H1 (cell line): ENCODE measurements at regions not wholly inside any gene's neighbourhood (a gene's known extent, or its start where the extent isn't known, plus 50 kb on each side); places are given as distances from the start of the nearest gene placed in this dataset.

Experiments
- CTCF ChIA-PET: fragments of 300-600 bp; sonication (Branson Sonifier 250); formaldehyde crosslinking; loops from one replicate; lab custom pipeline; 2021; ENCODE audit not compliant: partially characterized antibody; lab: Charles Lee
- POLR2A ChIA-PET: fragments of 300-600 bp; sonication (Branson Sonifier 250); formaldehyde crosslinking; loops from one replicate; lab custom pipeline; 2021; ENCODE audit warnings: inconsistent platforms; ENCODE audit not compliant: partially characterized antibody; lab: Charles Lee
- DNase-seq, 2 experiments: peaks; one replicate each; pipeline versions ENCODE4 v3.0.0 to v3.0.0-alpha.2; 2010 to 2022; ENCODE audit warnings: low spot score in 2 of 2, low read depth in 1 of 2, mixed read lengths in 1 of 2
- FAIRE-seq: peaks from 2 replicates; lab custom pipeline; 2011; peaks lifted over from hg19 to GRCh38; lab: Jason Lieb, UNC
- H2AFZ ChIP-seq: 2 replicates; pipeline ENCODE4 v1.8.1; 2012; ENCODE audit warnings: low read length, inconsistent platforms
- H2AK5ac ChIP-seq: 2 replicates; pipeline ENCODE4 v1.6.1; 2013; ENCODE audit warnings: low read depth, low read length
- H2BK120ac ChIP-seq: replicated peaks from 2 replicates; pipeline ENCODE3; 2013; ENCODE audit warnings: low read depth, low read length, inconsistent platforms
- H2BK12ac ChIP-seq: 2 replicates; pipeline ENCODE4 v1.6.1; 2013; ENCODE audit warnings: low read depth, low read length
- H2BK15ac ChIP-seq: 2 replicates; pipeline ENCODE4 v1.6.1; 2013; ENCODE audit warnings: low read length
- H2BK20ac ChIP-seq: 2 replicates; pipeline ENCODE4 v1.6.1; 2013; ENCODE audit warnings: low read length
- H2BK5ac ChIP-seq: 2 replicates; pipeline ENCODE4 v1.6.1; 2013; ENCODE audit warnings: low read depth, low read length
- H3K14ac ChIP-seq: 2 replicates; pipeline ENCODE4 v1.6.1; 2013; ENCODE audit warnings: inconsistent platforms; ENCODE audit not compliant: insufficient read length
- H3K18ac ChIP-seq: 2 replicates; pipeline ENCODE4 v1.6.1; 2013; ENCODE audit warnings: low read length; ENCODE audit errors: extremely low read depth
- H3K23ac ChIP-seq: 2 replicates; pipeline ENCODE4 v1.6.1; 2013; ENCODE audit warnings: inconsistent platforms; ENCODE audit not compliant: insufficient read length
- H3K23me2 ChIP-seq: 2 replicates; pipeline ENCODE4 v1.6.1; 2013; ENCODE audit warnings: low read depth, low read length
- H3K27ac ChIP-seq: 2 replicates; pipeline ENCODE4 v1.6.1; 2011; ENCODE audit warnings: low read depth, low read length, inconsistent platforms
- H3K27me3 ChIP-seq, 4 experiments: replicated peaks in 1 of 4; 1 replicate in 1 of 4; 2 replicates in 3 of 4; pipeline versions ENCODE4 v1.6.1 to v1.8.1; 2011 to 2013; ENCODE audit warnings: low read length in 3 of 4, mild to moderate bottlenecking in 3 of 4, inconsistent platforms in 2 of 4, mixed read lengths in 2 of 4, moderate library complexity in 1 of 4; ENCODE audit not compliant: control insufficient read depth in 3 of 4, insufficient read depth in 3 of 4; ENCODE audit errors: extremely low read depth in 1 of 4
- H3K36me3 ChIP-seq, 4 experiments: 2 replicates each; pipeline versions ENCODE4 v1.6.1 to v1.8.1; 2011 to 2013; ENCODE audit warnings: mild to moderate bottlenecking in 4 of 4, low read length in 3 of 4, moderate library complexity in 2 of 4, control low read depth in 1 of 4, inconsistent platforms in 1 of 4; ENCODE audit not compliant: insufficient read depth in 4 of 4, control insufficient read depth in 2 of 4
- H3K4ac ChIP-seq: replicated peaks from 2 replicates; pipeline ENCODE3; 2013; ENCODE audit warnings: low read length, low read depth, mixed read lengths, inconsistent platforms; ENCODE audit not compliant: insufficient read length
- H3K4me1 ChIP-seq, 4 experiments: replicated peaks in 1 of 4; 1 replicate in 1 of 4; 2 replicates in 3 of 4; pipeline versions ENCODE4 v1.6.1 to v1.8.1; 2011 to 2013; ENCODE audit warnings: low read length in 3 of 4, inconsistent platforms in 2 of 4, mixed read lengths in 1 of 4; ENCODE audit not compliant: insufficient read depth in 4 of 4, control insufficient read depth in 3 of 4
- H3K4me2 ChIP-seq, 2 experiments: 2 replicates each; pipeline versions ENCODE4 v1.6.1 to v1.8.1; 2011 to 2013; ENCODE audit warnings: low read depth in 2 of 2, low read length in 2 of 2, control low read depth in 1 of 2, inconsistent platforms in 1 of 2, mild to moderate bottlenecking in 1 of 2; ENCODE audit not compliant: insufficient read depth in 1 of 2
- H3K4me3 ChIP-seq, 4 experiments: fragments of 200-600, 300-600 bp in 1 of 4; sonication (generic), shearing (Covaris generic), sonication (Bioruptor Twin) in 1 of 4; 2 replicates each; pipeline versions ENCODE4 v1.5.1 to v1.8.1; 2011 to 2016; ENCODE audit warnings: low read length in 4 of 4, low read depth in 3 of 4, control low read depth in 2 of 4, inconsistent platforms in 2 of 4, mild to moderate bottlenecking in 2 of 4, mixed read lengths in 1 of 4, moderate library complexity in 1 of 4; ENCODE audit not compliant: insufficient read depth in 2 of 4; ENCODE audit errors: extremely low read depth in 1 of 4
- H3K56ac ChIP-seq: replicated peaks from 2 replicates; pipeline ENCODE3; 2013; ENCODE audit warnings: low read depth, mild to moderate bottlenecking, mixed read lengths, low read length, inconsistent platforms; ENCODE audit not compliant: insufficient read length
- H3K79me1 ChIP-seq: 2 replicates; pipeline ENCODE4 v1.6.1; 2013; ENCODE audit warnings: low read depth, low read length, control low read depth
- H3K79me2 ChIP-seq, 2 experiments: 2 replicates each; pipeline versions ENCODE4 v1.6.1 to v1.8.1; 2012 to 2013; ENCODE audit warnings: low read length in 2 of 2, mild to moderate bottlenecking in 2 of 2, inconsistent platforms in 1 of 2; ENCODE audit not compliant: insufficient read depth in 2 of 2, control insufficient read depth in 1 of 2
- H3K9ac ChIP-seq, 4 experiments: replicated peaks in 1 of 4; 1 replicate in 1 of 4; 2 replicates in 3 of 4; pipeline versions ENCODE4 v1.6.1 to v1.8.1; 2011 to 2013; ENCODE audit warnings: low read depth in 3 of 4, low read length in 3 of 4, control low read depth in 2 of 4, mild to moderate bottlenecking in 2 of 4, moderate library complexity in 2 of 4, inconsistent platforms in 1 of 4; ENCODE audit errors: extremely low read depth in 1 of 4
- H3K9me3 ChIP-seq, 2 experiments: 2 replicates each; pipeline versions ENCODE4 v1.6.1 to v1.8.1; 2012 to 2013; ENCODE audit warnings: mild to moderate bottlenecking in 2 of 2, moderate library complexity in 2 of 2, control low read depth in 1 of 2, inconsistent platforms in 1 of 2, low read depth in 1 of 2, low read length in 1 of 2, mixed read lengths in 1 of 2; ENCODE audit not compliant: insufficient read depth in 2 of 2
- H4K20me1 ChIP-seq, 2 experiments: replicated peaks in 1 of 2; 2 replicates each; pipeline versions ENCODE3 to v1.8.1; 2011 to 2013; ENCODE audit warnings: inconsistent platforms in 2 of 2, low read length in 2 of 2, mild to moderate bottlenecking in 1 of 2; ENCODE audit not compliant: insufficient read depth in 2 of 2, control insufficient read depth in 1 of 2
- H4K5ac ChIP-seq: 2 replicates; pipeline ENCODE4 v1.6.1; 2013; ENCODE audit warnings: low read length, low read depth, mixed read lengths, inconsistent platforms; ENCODE audit not compliant: insufficient read length
- H4K8ac ChIP-seq: 2 replicates; pipeline ENCODE4 v1.8.0; 2013; ENCODE audit warnings: mild to moderate bottlenecking, moderate library complexity, low read length, inconsistent platforms; ENCODE audit not compliant: insufficient read depth; ENCODE audit errors: extremely low read depth
- H4K91ac ChIP-seq: replicated peaks from 2 replicates; pipeline ENCODE3; 2013; ENCODE audit warnings: low read length, mixed read lengths, inconsistent platforms; ENCODE audit not compliant: insufficient read length
- JUN ChIP-seq: IDR thresholded peaks from 2 replicates; pipeline ENCODE4 v1.6.1; 2011; ENCODE audit warnings: low read depth, mild to moderate bottlenecking, improper control_type of control experiment, low read length
- WGBS, 2 experiments: shearing (Covaris generic) in 1 of 2; methylation state at CpG; one replicate each; pipeline versions ENCODE4 v1.1.6 to v1.1.7; 2013 to 2015; ENCODE audit warnings: low lambda C conversion rate in 2 of 2, mixed read lengths in 2 of 2, inconsistent platforms in 1 of 2, low coverage in 1 of 2, missing lambda C conversion rate in 1 of 2; ENCODE audit not compliant: insufficient replicate concordance in 2 of 2, insufficient coverage in 1 of 2, insufficient read length in 1 of 2; ENCODE audit errors: extremely low coverage in 1 of 2, missing lambda C conversion rate in 1 of 2; 5-methylcytosine and 5-hydroxymethylcytosine counted together

DNA sequence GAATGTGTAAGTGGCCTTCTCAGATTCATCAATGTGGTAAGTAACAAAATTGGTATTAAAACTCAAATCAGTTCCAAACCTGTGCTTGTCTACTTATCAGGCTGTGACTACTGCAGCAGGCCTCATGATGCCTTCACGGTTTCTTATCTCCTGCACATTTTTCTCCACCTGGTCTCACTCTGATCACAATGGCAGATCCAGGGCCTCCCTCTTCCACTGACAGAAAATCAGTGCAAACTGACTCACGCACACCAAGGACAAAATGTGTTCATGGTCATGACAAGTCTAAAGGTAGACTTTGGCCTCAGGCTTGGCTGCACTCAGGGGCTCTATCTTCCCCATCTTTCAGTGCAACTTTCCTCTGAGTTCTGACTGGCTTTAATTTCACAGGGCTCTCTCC is 56.7 kb upstream of the ATP1A1 start:
- no peak overlapping the region for H2BK120ac ChIP-seq
- no peaks in the 10 kb centered on the region for H3K36me3 ChIP-seq
- H4K8ac ChIP-seq = no peak overlapping the region
- no peak overlapping the region for H2AFZ ChIP-seq
- no peak overlapping the region for H2BK12ac ChIP-seq
- no peaks in the 10 kb centered on the region for H3K79me1 ChIP-seq
- no peak overlapping the region for H3K9ac ChIP-seq
- ChIA-PET CTCF (no interaction called here), POLR2A (no interaction called here)
- no peak overlapping the region for H3K56ac ChIP-seq
- H3K4ac ChIP-seq = no peak overlapping the region
- H4K5ac ChIP-seq = no peak overlapping the region
- no peaks in the 10 kb centered on the region for H3K23me2 ChIP-seq
- H4K91ac ChIP-seq = no peak overlapping the region
- no peak overlapping the region for H3K4me2 ChIP-seq
- H2BK5ac ChIP-seq = no peak overlapping the region
- H3K23ac ChIP-seq = no peak overlapping the region
- no peaks in the 10 kb centered on the region for H4K20me1 ChIP-seq
- H2BK20ac ChIP-seq = no peak overlapping the region
- FAIRE-seq (no peak), DNase-seq (no peak)
- H3K4me1 ChIP-seq = peaks cover 3 to 10% (median 6%) of the 10 kb centered on the region in 4 experiments; a peak in 6 of 7 replicates
- no peaks in the 10 kb centered on the region for H3K9me3 ChIP-seq
- H3K18ac ChIP-seq = no peak overlapping the region
- H3K14ac ChIP-seq = no peak overlapping the region
- H2AK5ac ChIP-seq = no peak overlapping the region
- H2BK15ac ChIP-seq = no peak overlapping the region
- H3K4me3 ChIP-seq = no peak overlapping the region
- H3K27ac ChIP-seq = no peak overlapping the region
- H3K79me2 ChIP-seq = no peaks in the 10 kb centered on the region
- WGBS, 2 experiments = 91% methylated on average over 2 of the region's 2 CpGs; no CpG with 5 or more reads in 1 of the 2 experiments
- H3K27me3 ChIP-seq = no peaks in the 10 kb centered on the region
- no peak for TF ChIP-seq JUN
